ENCODE measurements at regions not wholly inside any gene's neighbourhood (a gene's known extent, or its start where the extent isn't known, plus 50 kb on each side); places are given as distances from the start of the nearest gene placed in this dataset.
A peak's percentile ranks its signal among the peaks of the same experiment; 100 is the strongest.

DNA sequence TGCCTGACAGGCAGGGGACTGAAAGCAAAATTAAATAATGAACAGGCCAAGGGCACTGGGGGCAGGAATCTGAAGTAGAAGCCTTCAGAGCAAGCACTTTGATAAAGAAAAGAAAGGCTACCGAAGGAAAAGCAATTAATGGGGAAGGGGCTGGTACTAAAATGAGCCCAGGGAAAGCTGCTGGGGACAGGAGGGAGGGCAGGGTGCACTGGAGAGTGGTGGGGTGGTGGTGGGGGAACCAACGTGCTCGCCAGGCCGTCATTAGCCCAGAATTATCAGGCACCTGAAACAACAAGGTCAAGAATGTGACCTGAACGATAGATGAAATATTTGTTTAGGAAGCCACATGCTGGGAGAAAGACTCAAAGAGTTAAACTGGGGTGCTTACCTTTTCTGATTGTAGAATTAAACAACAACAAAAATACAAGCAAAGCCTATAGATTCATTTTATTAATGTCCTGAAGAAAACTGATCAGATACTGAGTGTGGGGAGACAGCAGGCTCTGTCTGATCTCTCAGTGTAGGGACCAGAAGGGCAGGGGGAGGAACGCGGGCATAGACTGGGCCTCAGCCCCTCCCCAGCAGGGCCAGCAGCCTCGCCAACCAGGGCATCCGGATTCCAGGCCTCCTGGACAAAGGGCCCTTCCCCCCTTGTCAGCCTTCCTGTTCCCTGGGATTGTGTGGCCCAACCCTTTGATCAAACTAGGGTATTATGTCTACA lies 239.7 kb upstream of the KLF3 start:
- DNase-seq (ENCODE audit: low read depth), result no peak
- TF ChIP-seq, protein P1, sequence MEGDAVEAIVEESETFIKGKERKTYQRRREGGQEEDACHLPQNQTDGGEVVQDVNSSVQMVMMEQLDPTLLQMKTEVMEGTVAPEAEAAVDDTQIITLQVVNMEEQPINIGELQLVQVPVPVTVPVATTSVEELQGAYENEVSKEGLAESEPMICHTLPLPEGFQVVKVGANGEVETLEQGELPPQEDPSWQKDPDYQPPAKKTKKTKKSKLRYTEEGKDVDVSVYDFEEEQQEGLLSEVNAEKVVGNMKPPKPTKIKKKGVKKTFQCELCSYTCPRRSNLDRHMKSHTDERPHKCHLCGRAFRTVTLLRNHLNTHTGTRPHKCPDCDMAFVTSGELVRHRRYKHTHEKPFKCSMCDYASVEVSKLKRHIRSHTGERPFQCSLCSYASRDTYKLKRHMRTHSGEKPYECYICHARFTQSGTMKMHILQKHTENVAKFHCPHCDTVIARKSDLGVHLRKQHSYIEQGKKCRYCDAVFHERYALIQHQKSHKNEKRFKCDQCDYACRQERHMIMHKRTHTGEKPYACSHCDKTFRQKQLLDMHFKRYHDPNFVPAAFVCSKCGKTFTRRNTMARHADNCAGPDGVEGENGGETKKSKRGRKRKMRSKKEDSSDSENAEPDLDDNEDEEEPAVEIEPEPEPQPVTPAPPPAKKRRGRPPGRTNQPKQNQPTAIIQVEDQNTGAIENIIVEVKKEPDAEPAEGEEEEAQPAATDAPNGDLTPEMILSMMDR (conservative IDR thresholded peaks at IDR 0.05; ENCODE audit: low read length), result no peak
- H3K4me3 ChIP-seq (ENCODE audit: low read length), result no peak overlapping the region

DNA sequence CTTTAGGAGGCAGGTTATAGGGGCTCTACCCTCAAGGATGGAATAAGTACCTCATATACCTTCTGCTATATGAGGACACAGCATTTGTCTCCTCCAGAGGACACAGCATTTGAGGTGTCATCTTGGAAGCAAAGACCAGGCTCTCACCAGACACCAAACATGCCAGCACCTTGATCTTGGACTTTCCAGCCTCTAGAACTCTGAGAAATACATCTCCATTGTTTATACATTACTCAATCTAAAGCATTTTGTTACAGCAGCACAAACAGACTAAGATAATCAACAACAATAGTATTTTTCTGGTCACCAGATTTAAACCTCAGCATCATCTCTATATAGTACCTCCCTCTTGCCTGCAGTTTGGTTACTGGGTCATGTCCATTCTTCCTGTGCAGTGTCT lies 237.5 kb upstream of the KLF3 start:
- TF ChIP-seq, protein P1 (conservative IDR thresholded peaks at IDR 0.05; ENCODE audit: low read length), result no peak
- no peak overlapping the region for H3K4me3 ChIP-seq (ENCODE audit: low read length)

DNA sequence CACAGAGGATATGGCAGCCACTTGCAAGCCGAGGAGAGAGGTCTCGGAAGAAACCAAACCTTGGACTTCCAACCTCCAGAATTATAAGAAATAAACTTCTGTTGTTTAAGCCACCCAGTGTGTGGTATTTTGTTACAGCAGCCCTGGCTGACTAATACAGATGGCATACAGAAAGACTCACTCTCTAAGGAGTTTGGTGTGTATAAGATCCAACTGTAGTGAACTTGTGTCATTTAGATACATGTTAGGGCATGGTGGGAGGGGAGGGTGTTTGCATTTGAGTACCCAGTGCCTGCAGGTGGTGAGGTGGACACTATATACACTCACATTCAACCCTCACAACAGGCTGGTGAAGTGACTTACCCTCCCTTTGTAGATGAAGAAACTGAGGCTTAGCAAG lies 233.2 kb upstream of the KLF3 start:
- TF ChIP-seq, protein P1 (conservative IDR thresholded peaks at IDR 0.05; ENCODE audit: low read length), result no peak
- no peak overlapping the region for H3K4me3 ChIP-seq (ENCODE audit: low read length)
- no peak for DNase-seq (ENCODE audit: low read depth)

More for the DNA sequence above, 237.5 kb upstream of the KLF3 start:
- DNase-seq (ENCODE audit: low read depth), result no peak

DNA sequence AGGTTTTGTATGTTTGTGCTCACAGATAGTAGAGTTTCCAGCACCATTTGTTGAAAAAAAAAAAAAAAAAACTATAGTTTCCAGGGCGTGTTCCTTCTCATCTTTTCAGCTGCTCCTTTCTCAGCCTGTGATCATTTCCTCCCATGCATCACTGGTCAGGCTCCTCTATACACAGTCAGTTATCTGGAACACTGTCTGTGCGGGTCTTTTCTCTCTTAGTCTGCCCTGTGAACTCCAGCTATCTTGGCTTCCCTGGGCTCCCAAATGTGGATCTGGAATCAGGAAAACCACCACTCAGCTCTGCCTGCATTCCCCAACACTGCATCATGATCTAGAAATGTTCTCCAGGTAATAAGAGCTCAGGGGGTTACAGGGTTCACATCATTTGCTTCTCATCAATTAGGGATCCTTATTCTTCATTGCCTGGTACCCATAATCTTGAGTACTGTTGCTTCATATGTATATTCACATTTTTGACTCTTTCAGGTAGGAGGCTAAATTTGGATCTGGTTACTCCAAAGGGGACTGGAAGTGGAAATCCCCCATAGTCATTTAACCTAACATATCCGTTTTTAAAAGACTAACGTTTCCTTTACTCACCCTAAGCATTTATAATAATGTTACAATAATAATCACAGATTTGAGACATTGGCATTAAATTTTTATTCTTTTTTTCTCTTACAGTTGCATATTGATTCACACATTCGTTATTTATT lies 221.8 kb upstream of the KLF3 start:
- H3K4me3 ChIP-seq (ENCODE audit: low read length), result no peak overlapping the region
- TF ChIP-seq, protein P1 (conservative IDR thresholded peaks at IDR 0.05; ENCODE audit: low read length), result no peak
- DNase-seq (ENCODE audit: low read depth), result no peak

DNA sequence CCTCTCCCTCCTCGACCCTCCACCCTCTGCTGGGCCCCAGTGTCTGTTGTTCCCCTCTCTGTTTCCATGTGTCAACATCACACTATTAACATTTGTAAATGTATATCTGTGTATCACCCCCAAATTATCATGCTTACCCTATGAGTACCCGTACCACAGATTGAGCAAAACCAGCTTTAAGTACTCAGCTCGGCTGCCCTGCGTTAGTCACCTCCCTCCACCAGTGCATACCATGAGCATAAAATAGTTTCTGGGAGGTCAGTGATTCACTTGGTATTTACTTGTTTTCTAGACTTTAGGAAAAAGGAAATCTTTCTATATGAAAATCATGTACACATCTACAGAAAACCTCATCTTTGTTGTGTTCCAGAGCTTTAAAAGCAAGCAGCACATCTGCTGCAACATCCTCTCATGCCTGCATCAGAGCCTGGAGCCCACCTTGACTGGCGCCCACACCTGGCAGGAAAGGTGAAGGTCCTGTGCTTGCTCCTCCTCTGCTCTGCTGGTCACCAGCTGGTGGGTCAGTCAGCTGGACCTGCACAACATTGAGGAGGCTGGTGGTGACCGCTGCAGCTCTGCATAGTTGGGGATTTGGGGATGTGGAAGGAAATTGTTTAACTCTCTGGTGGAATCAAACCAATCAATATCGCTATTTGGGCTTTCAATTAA lies 214.4 kb upstream of the KLF3 start:
- TF ChIP-seq, protein P1 (conservative IDR thresholded peaks at IDR 0.05; ENCODE audit: low read length), result no peak
- peak; percentile 45 for DNase-seq (ENCODE audit: low read depth)
- no peak overlapping the region for H3K4me3 ChIP-seq (ENCODE audit: low read length)

DNA sequence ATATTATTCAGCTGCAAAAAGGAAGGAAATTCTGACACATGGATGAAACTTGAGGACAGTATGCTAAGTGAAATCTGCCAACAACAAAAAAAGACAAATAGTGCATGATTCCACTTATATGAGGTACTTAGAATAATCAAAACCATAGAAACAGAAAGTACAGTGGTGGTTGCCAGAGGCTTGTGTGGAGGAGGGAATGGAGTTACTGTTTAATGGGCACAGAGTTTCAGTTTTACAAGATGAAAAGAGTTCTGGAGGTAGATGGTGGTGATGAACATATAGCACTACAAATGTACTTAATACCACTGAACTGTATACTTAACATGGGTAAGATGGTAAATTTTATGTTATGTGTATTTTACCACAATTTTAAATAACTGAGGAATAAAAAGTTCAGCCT lies 212.0 kb upstream of the KLF3 start:
- TF ChIP-seq, protein P1 (conservative IDR thresholded peaks at IDR 0.05; ENCODE audit: low read length), result no peak
- no peak overlapping the region for H3K4me3 ChIP-seq (ENCODE audit: low read length)
- DNase-seq (ENCODE audit: low read depth), result no peak

All from AG10803 (cell line).